ENCODE measurements at regions not wholly inside any gene's neighbourhood (a gene's known extent, or its start where the extent isn't known, plus 50 kb on each side); places are given as distances from the start of the nearest gene placed in this dataset.
"Not testable (repeated sequence)": the region's sequence is repeated elsewhere in the genome, so short reads cannot be mapped to it uniquely, and the experiment has no call there.

DNA sequence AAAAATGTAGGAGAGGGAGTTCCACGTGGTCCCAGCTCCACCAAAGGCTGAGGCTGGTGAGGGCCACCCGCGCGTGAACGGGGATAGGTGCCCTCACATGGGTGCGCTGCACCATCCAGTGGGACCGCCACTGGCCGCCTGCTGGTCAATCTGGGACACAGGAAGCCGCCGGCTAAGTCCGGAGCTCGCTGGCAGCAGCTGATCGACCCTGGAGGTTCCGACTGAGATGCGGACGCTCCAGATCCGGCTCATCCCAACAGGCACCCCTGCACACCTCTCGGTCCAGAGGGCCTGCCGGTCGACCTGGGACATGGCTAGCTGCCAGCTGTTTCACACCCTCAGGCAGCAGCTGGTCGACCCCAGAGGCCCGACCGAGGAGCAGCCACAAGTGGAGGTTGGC is 116.5 kb upstream of the ANKRD30BL start:
- no peak for FAIRE-seq
- no peak for DNase-seq (ENCODE audit: insufficient read length, low spot score)
- TF ChIP-seq, protein P1, sequence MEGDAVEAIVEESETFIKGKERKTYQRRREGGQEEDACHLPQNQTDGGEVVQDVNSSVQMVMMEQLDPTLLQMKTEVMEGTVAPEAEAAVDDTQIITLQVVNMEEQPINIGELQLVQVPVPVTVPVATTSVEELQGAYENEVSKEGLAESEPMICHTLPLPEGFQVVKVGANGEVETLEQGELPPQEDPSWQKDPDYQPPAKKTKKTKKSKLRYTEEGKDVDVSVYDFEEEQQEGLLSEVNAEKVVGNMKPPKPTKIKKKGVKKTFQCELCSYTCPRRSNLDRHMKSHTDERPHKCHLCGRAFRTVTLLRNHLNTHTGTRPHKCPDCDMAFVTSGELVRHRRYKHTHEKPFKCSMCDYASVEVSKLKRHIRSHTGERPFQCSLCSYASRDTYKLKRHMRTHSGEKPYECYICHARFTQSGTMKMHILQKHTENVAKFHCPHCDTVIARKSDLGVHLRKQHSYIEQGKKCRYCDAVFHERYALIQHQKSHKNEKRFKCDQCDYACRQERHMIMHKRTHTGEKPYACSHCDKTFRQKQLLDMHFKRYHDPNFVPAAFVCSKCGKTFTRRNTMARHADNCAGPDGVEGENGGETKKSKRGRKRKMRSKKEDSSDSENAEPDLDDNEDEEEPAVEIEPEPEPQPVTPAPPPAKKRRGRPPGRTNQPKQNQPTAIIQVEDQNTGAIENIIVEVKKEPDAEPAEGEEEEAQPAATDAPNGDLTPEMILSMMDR (IDR thresholded peaks at IDR 0.05; ENCODE audit: insufficient read depth, missing control alignments), result no peak

DNA sequence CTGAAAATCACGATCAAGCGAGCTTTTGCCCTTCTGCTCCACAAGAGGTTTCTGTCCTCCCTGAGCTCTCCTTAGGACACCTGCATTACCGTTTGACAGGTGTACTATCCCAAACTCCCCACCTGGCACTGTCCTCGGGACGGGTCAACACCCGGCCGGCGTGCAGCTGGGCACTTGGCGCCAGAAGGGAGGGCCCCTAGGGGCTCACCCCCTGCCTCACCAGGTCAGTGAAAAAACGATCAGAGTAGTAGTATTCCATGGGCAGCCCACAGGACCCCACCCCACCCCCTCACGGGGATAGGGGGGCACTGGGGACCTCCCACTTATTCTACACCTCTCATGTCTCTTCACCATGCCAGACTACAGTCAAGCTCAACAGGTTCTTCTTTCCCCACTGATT is 117.6 kb upstream of the ANKRD30BL start:
- DNase-seq (ENCODE audit: insufficient read length, low spot score) (no peak), FAIRE-seq (no peak)
- TF ChIP-seq, protein P1 (IDR thresholded peaks at IDR 0.05; ENCODE audit: insufficient read depth, missing control alignments), result no peak

DNA sequence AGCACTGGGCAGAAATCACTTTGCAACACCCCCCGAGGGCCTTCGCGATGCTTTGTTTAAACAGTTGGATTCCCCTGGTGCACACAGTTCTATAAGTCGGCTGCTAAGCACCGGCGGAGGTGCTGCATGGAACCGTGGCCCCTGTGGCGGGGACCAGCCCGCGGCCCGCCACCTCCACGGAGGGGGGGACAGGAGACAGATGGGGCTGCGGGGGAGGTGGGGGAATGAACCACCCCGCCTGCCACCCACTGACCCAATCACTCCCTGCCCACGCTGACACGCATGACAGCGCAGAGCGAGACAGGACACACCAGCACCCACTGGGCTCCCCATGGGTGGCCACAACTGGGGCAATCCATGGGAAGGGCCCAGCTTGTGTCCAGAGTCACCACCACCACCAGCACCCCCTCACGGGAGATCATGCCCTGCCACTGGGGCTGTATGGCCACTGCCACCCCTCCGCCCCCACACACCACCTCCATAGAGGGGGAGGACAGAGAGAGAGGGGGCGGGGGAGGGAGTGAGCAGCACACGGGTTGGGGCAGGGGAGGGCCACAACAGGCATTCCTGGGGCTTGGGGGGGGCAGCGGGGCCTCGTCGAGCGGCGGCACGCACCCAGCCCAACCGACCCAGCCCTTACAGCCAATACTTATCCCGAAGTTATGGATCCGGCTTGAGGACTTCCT is 118.3 kb upstream of the ANKRD30BL start:
- TF ChIP-seq, protein P1 (IDR thresholded peaks at IDR 0.05; ENCODE audit: insufficient read depth, missing control alignments), result no peak
- no peak for DNase-seq (ENCODE audit: insufficient read length, low spot score)
- FAIRE-seq, result no peak

DNA sequence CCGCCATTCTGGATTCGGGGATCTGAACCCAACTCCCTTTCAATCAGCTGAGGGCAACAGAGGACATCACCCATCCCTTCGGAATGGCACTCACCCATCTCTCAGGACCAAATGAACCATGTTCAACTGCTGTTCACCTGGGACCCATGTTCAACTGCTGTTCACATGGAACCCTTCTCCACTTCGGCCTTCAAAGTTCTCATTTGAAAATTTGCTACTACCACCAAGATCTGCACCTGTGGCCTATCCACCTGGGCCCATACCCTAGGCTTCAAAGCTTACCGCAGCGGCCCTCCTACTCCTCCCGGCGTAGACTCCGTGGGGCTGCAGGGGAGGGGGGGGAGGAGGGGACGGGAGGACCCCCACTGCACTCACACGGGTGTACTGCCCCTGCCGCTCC is 119.2 kb upstream of the ANKRD30BL start:
- no peak for DNase-seq (ENCODE audit: insufficient read length, low spot score)
- TF ChIP-seq, protein P1 (IDR thresholded peaks at IDR 0.05; ENCODE audit: insufficient read depth, missing control alignments), result no peak
- no peak for FAIRE-seq

DNA sequence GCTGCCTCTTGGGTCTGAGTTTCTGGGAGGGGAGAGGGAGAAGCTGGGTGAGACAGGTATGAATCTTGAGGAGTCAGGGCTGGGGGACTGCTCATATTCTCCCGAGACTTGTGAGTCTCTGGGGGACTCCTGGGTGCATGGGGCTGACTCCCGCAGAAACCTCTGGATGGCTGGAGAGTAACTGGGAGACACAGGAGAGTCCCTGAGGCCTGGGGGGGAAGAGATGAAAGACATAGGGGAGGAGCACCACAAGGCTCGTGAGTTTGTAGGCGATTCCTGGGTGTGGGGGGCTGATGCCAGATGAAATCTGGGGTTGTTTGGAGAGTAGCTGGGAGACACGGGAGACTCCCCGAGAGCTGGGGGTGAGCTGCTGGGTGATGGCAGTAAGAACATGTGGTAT is 120.4 kb upstream of the ANKRD30BL start:
- not testable (repeated sequence) for FAIRE-seq; DNase-seq (ENCODE audit: insufficient read length, low spot score)

DNA sequence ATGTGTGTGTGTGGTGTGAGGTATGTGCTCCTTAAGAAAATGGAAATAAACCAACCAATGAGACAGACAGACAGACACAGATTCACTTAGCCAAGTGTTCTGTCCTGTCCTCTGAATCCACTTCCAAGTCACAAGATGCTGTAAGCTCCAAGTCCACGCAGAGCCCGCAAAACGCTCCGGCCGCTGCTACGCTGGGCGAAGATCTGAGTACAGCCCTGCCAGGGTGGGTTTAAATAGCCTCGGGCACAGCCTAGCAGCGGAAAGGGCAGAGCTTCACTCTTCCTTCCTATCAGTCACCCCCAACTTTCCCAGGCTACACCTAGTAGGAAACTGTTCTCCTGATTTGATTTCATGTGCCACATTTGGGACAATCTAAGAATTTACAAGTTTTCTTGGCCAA is 121.2 kb upstream of the ANKRD30BL start:
- DNase-seq (ENCODE audit: insufficient read length, low spot score), result no peak
- TF ChIP-seq, protein P1 (IDR thresholded peaks at IDR 0.05; ENCODE audit: insufficient read depth, missing control alignments), result no peak
- no peak for FAIRE-seq

DNA sequence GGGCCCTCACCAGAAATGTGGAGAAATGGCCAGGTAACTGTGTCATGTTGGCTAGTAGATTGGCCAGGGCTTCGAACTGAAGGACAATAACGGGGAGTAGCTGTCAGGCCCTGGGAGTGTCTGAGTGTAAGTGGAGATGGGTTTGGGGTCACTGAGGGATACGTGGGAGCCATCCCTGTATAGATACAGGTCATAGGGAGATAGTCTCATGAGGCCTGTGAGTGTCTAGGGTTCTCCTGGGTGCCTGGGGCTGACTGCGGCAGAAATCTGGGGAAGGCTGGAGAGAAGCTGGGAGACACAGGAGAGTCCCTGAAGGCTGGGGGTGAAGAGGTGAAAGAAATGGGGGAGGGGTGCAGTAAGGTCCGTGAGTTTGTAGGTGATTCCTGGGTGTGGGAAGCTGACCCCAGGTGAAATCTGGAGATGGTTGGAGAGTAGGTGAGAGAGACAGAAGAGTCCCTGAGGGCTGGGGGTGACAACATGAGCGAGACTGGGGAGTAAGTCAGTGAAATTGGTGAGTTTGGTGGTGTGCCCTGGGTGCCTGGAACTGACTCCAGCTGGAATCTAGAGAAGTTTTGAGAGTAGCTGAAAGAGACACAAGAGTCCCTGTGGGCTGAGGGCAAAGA is 124.6 kb upstream of the ANKRD30BL start:
- not testable (repeated sequence) for DNase-seq (ENCODE audit: insufficient read length, low spot score); FAIRE-seq

DNA sequence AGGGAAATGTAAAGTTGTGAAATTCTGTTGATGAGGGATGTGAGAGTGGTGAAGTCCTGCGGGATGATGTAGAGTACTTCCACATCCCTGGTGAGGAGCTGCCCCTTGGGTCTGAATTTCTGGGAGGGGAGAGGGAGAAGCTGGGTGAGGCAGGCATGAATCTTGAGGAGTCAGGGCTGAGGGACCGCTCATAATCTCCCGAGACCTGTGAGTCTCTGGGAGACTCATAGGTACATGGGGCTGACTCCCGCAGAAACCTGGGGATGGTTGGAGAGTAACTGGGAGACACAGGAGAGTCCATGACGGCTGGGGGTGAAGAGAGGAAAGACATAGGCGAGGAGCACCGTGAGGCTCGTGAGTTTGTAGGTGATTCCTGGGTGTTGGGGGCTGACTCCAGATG is 126.2 kb upstream of the ANKRD30BL start:
- DNase-seq (ENCODE audit: insufficient read length, low spot score); FAIRE-seq: not testable (repeated sequence)

DNA sequence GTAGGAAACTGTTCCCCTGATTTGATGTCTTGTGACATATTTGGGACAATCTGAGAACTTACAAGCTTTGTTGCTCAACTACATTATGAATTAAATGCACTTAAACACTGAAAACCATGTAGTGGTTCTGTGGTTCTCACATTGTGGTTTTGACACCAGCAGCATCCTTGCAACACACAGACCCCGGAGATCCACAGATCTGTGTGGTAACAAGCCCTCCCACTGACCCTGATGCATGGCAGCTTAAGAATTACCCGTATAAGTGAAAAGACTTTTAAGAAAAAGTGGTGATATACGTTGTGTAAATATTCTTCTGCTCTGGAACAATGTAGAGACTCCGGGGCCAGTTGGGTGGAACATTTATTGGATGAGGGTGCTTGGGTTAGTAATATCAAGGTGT is 127.4 kb upstream of the ANKRD30BL start:
- not testable (repeated sequence) for FAIRE-seq; DNase-seq (ENCODE audit: insufficient read length, low spot score)

DNA sequence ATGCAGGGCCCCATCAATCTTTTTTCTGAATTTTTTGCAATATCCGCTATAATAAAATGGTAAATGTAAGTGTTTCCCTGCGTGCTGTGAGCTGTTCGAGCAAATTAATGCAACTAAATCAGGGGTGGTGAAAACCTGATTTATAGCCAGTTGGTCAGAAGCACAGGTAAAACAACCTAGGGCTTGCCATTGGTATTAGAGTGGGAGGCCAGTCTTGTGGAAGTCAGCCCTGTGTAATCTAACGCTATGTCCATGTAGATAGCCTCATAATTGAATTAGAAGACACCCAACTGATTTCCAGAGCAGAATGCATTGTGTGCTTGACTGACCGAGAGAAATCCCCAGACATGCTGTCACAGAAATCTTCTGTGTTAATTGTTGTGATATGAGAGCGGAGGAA is 126.8 kb upstream of the GPR39 start:
- not testable (repeated sequence) for FAIRE-seq; DNase-seq (ENCODE audit: insufficient read length, low spot score)

DNA sequence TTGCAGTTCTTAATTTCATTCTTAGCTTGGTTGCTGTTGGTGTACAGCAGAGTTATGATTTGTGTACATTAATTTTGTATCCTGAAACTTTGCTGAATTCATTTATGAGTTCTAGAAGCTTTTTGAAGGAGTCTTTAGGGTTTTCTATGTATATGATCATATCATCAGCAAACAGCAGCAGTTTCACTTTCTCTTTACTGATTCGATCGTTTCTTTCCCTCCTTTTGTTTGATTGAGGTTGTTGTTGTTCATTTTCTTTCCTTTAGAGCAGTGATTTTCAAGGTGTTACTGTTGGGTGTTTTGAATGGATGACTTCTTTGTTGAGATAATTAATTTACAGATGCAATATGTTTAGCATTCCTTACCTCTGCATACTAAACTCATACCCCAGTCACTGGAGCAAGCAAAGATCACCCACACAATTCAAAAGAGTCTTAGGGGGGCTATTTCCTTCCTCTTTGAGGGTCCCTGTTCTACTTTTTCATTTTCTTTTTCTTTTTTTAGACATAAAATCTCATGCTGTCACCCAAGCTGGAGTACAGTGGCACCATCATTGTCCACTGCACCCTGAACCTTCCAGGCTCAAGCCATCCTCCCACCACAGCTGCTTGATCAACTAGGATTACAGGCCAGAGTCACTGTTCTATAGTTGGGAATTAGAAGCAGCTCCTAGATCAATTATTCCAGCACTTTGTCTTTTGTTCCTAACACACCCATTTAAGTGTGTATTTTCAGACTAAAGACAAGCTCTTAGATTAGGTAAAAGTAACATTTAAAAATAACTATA is 115.8 kb upstream of the GPR39 start:
- FAIRE-seq, result not testable (repeated sequence)

DNA sequence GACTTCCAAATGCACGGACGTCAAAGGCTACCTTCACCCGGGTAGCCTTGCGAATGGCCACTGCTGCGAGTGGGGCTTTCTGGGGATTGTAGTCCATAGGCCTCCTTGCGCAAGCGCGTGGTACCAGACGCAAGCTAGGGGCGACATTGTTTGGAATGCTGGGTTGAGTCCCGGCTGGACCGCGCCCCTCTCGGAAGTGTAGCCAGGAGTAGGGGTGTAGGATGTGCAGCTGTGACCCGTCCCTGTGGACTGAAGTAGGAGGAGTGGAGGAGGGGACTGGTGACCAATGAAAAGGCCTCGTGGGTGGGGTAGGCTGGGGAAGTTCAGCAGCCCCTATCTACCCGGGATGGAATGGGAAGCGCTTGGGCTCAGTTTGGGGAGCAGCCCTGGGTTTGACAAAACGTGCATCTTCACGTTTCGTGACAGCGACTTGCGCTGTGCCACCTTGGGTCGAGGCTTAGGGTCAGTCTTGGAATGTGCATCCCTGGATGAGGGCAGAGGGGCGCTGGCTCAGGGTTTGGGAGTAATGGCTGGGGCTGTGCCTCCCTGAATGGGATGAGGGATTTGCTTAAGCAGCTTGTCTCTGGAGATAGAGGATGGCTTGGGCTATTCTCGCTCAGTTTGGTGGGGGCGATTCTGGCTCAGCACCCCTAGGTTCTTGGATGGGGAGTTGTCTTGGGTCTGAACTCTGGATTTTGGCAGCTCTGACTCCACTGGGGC is 111.8 kb upstream of the GPR39 start:
- not testable (repeated sequence) for FAIRE-seq; DNase-seq (ENCODE audit: insufficient read length, low spot score)

More for the DNA sequence above, 115.8 kb upstream of the GPR39 start:
- DNase-seq (ENCODE audit: insufficient read length, low spot score), result not testable (repeated sequence)

All from D721Med (cell line).